ENCODE measurements at regions not wholly inside any gene's neighbourhood (a gene's known extent, or its start where the extent isn't known, plus 50 kb on each side); places are given as distances from the start of the nearest gene placed in this dataset.

- H3K9me3 ChIP-seq = no peaks in the 10 kb centered on the region
- H3K4me1 ChIP-seq = no peaks in the 10 kb centered on the region
- no peak overlapping the region for H3K27ac ChIP-seq
- H3K27me3 ChIP-seq = no peaks in the 10 kb centered on the region
- no peak for DNase-seq
- no peaks in the 10 kb centered on the region for H3K36me3 ChIP-seq
- intact Hi-C loops (cut with DNase I) = no loop called here
- no peak overlapping the region for H3K9ac ChIP-seq (ENCODE audit: low read depth in 2 of 2, low read length in 2 of 2)
- no peak overlapping the region for H3K4me3 ChIP-seq
- TF ChIP-seq, protein P1, sequence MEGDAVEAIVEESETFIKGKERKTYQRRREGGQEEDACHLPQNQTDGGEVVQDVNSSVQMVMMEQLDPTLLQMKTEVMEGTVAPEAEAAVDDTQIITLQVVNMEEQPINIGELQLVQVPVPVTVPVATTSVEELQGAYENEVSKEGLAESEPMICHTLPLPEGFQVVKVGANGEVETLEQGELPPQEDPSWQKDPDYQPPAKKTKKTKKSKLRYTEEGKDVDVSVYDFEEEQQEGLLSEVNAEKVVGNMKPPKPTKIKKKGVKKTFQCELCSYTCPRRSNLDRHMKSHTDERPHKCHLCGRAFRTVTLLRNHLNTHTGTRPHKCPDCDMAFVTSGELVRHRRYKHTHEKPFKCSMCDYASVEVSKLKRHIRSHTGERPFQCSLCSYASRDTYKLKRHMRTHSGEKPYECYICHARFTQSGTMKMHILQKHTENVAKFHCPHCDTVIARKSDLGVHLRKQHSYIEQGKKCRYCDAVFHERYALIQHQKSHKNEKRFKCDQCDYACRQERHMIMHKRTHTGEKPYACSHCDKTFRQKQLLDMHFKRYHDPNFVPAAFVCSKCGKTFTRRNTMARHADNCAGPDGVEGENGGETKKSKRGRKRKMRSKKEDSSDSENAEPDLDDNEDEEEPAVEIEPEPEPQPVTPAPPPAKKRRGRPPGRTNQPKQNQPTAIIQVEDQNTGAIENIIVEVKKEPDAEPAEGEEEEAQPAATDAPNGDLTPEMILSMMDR (IDR thresholded peaks at IDR 0.05) = no peak
These were observed 328.2 kb upstream of the PDE3A start for GRCh38 chr12:20040184-20040583.

- no peak overlapping the region for H3K27ac ChIP-seq
- no peaks in the 10 kb centered on the region for H3K9me3 ChIP-seq
- H3K9ac ChIP-seq (ENCODE audit: low read depth in 2 of 2, low read length in 2 of 2) = no peak overlapping the region
- TF ChIP-seq, protein P1 (IDR thresholded peaks at IDR 0.05) = no peak
- intact Hi-C loops (cut with DNase I) = no loop called here
- no peaks in the 10 kb centered on the region for H3K4me1 ChIP-seq
- DNase-seq = no peak
- H3K4me3 ChIP-seq = no peak overlapping the region
- H3K27me3 ChIP-seq = no peaks in the 10 kb centered on the region
- no peaks in the 10 kb centered on the region for H3K36me3 ChIP-seq
These were observed 327.5 kb upstream of the PDE3A start for GRCh38 chr12:20040831-20041230.

- TF ChIP-seq, protein P1 (IDR thresholded peaks at IDR 0.05) = no peak
- intact Hi-C loops (cut with DNase I) = no loop called here
- DNase-seq = no peak
These were observed 324.0 kb upstream of the PDE3A start for GRCh38 chr12:20044351-20044750.

DNA sequence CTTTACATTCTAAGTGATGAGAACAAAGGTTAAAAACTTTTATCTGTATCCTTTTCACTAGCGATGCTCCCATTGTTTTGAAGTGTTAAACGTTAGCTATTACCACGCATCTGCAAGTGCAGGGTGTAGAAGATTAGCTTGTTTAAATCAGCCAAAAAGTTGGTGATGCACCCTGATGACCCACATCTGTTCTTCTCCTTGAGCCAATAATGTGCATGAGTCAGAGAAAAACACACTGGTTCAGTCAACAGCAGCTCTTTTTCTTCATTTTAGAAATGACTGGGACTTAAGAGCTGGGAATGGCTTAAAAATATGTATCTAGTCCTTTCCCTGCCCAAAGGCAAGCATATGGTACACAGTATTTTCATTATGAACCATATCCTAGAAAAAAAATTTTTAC, 323.5 kb upstream of the PDE3A start:
- Histone ChIP-seq H3K27me3 (no peaks in the 10 kb centered on the region), H3K27ac (no peak overlapping the region), H3K4me3 (no peak overlapping the region), H3K9me3 (no peaks in the 10 kb centered on the region), H3K36me3 (no peaks in the 10 kb centered on the region), H3K9ac (ENCODE audit: low read depth in 2 of 2, low read length in 2 of 2) (no peak overlapping the region), H3K4me1 (no peaks in the 10 kb centered on the region)
- intact Hi-C loops (cut with DNase I) = no loop called here
- DNase-seq = no peak
- TF ChIP-seq, protein P1 (IDR thresholded peaks at IDR 0.05) = no peak

More at GRCh38 chr12:20044351-20044750, 324.0 kb upstream of the PDE3A start:
- H3K9ac ChIP-seq (ENCODE audit: low read depth in 2 of 2, low read length in 2 of 2) = no peak overlapping the region
- no peaks in the 10 kb centered on the region for H3K27me3 ChIP-seq
- H3K27ac ChIP-seq = no peak overlapping the region
- H3K36me3 ChIP-seq = no peaks in the 10 kb centered on the region
- H3K4me1 ChIP-seq = no peaks in the 10 kb centered on the region
- H3K4me3 ChIP-seq = no peak overlapping the region
- H3K9me3 ChIP-seq = no peaks in the 10 kb centered on the region

GRCh38 chr12:20047901-20048300, 320.4 kb upstream of the PDE3A start:
- no peak overlapping the region for H3K4me3 ChIP-seq
- H3K9ac ChIP-seq (ENCODE audit: low read depth in 2 of 2, low read length in 2 of 2) = no peak overlapping the region
- H3K36me3 ChIP-seq = no peaks in the 10 kb centered on the region
- no peak overlapping the region for H3K27ac ChIP-seq
- H3K4me1 ChIP-seq = no peaks in the 10 kb centered on the region
- no peak for DNase-seq
- intact Hi-C loops (cut with DNase I) = no loop called here
- TF ChIP-seq, protein P1 (IDR thresholded peaks at IDR 0.05) = no peak
- H3K27me3 ChIP-seq = no peaks in the 10 kb centered on the region
- H3K9me3 ChIP-seq = no peaks in the 10 kb centered on the region

DNA sequence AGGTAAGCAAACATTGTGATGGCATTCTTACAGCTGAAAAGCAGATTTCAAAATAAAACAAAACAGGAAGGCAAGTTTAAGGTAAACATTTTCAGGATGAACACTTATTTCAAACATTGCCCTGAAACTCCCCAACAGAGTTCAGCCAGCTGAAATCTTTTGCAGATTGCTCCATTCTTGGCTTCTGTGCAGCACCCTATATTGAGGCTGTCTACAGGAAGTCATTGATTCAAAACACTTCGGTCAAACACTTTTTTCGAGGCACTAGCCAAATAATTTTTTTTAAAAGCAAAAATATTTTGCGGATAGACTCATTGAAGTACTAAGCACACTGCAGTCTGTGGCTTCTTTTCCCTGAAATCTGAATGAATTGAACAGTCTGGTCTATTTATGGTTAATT, 318.1 kb upstream of the PDE3A start:
- Histone ChIP-seq H3K9ac (ENCODE audit: low read depth in 2 of 2, low read length in 2 of 2) (no peak overlapping the region), H3K36me3 (no peaks in the 10 kb centered on the region), H3K9me3 (no peaks in the 10 kb centered on the region), H3K27ac (no peak overlapping the region), H3K27me3 (no peaks in the 10 kb centered on the region), H3K4me1 (no peaks in the 10 kb centered on the region), H3K4me3 (no peak overlapping the region)
- no peak for DNase-seq
- TF ChIP-seq, protein P1 (IDR thresholded peaks at IDR 0.05) = no peak
- intact Hi-C loops (cut with DNase I) = no loop called here

Data from colonic mucosa (tissue), 4 donors.